ENCODE measurements at regions not wholly inside any gene's neighbourhood (a gene's known extent, or its start where the extent isn't known, plus 50 kb on each side); places are given as distances from the start of the nearest gene placed in this dataset.
"Not testable (repeated sequence)": the region's sequence is repeated elsewhere in the genome, so short reads cannot be mapped to it uniquely, and the experiment has no call there.

GRCh38 chr2:128413718-128414341, 95.2 kb upstream of the HS6ST1 start:
- DNase-seq: no peak

DNA sequence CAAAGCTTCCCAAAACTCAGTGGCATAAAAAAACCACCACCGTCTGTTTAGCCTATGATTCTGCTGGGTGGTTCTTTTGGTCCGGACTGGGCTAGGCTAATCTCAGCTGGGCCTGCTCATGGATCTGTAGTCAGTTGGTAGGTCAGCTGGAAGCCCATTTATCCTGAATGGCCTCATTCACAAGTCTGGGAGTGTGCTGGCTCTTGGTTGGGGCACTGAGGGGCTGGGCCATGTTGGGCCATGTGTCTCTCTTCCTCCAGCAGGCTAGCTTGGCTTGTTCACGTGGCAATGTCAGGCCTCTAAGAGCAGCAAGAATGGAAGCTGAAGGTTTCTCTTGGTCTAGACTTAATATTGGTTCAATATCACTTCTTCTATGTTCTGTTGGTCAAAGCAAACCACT, 95.7 kb upstream of the HS6ST1 start:
- no peak for DNase-seq

- no peak for DNase-seq
Measured at GRCh38 chr2:128414946-128415778, 96.5 kb upstream of the HS6ST1 start.

- DNase-seq: no peak
Measured at GRCh38 chr2:128415779-128416061, 97.1 kb upstream of the HS6ST1 start.

GRCh38 chr2:128416109-128416785, 97.6 kb upstream of the HS6ST1 start:
- DNase-seq: no peak

GRCh38 chr2:128416806-128417205, 98.1 kb upstream of the HS6ST1 start:
- DNase-seq: no peak

GRCh38 chr2:128417264-128417663, 98.6 kb upstream of the HS6ST1 start:
- DNase-seq: not testable (repeated sequence)

DNA sequence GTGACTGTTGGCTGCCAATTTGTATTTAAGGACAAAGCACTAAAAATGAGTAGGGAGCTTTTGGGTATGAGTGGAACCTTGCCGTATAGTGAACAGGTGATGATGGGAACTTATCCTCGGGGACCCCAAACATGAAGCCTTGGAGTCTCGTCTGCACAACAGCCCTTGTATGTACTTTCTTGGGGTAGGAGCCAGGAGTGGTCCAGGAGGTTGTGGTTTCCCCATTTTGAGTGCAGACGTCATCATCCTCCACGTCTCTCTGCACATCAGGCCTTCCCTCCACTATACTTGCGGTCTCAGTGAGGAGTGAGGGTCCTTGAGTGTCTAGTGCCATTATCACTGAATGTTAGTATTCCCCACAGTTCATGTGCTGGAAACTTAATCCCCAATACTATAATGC, 101.5 kb upstream of the HS6ST1 start:
- no peak for DNase-seq

GRCh38 chr2:128420776-128421175, 102.1 kb upstream of the HS6ST1 start:
- DNase-seq: no peak

DNA sequence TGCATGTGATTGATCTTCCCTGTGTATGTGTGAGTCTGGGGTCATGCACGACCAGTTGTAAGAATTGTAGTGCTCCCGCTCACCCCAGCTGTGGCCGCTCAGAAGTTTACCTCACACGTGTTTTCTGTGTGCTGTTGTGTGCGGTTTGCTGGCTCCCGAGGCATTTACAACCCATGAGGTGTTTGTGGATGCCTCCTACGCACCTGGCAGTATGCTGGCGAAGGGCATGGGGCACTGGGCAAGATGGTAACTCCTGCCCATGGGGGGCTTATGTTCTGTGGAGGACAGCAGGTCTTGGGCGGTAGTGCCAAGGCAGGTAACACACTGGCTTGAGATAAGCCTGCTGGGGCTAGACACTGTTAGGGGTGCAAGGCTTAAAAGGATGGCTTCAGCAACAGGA, 102.6 kb upstream of the HS6ST1 start:
- DNase-seq: no peak

DNA sequence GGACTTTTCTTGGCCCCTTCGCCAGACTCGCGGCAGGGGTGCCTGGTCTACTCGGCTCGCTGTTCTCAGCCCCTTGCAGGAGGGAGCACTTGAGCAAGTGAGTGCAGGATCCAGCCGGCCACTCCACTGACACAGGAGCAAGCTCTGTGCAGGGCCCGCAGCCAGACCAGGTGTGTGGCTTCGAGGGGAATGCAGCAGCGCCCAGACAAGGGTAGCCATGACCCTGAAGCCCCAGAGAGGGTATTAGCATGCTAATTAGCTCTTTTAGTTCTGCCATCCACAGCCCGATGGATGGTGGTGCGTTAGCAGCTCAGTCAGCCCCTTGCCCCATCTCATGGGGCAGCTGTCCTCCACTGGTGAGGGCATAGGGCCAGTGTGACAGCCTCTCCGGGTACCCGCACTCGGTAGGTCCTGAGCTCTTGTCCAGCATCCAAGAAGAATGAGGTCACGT, 103.2 kb upstream of the HS6ST1 start:
- no peak for DNase-seq

- no peak for DNase-seq
Measured at GRCh38 chr2:128422571-128422970, 103.9 kb upstream of the HS6ST1 start.

DNA sequence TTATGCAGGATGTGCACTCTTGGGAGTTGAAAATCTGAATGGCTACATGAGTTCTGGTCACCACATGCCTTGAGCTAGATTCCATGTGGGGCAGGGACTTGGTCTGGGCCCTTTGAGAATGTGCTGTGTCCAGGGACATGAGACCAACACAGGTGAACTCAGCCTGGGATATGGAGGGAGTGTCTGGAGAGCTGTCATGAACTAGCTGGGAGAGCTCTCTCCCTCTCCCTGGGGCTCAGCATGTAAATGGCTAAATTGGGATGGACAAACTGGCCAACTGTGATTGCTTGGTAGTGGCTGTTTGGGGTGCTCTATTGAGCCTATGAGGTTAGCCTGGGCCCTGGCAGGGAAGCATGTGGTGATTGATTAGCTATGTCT, 105.1 kb upstream of the HS6ST1 start:
- no peak for DNase-seq

GRCh38 chr2:128424406-128425171, 105.9 kb upstream of the HS6ST1 start:
- no peak for DNase-seq

DNA sequence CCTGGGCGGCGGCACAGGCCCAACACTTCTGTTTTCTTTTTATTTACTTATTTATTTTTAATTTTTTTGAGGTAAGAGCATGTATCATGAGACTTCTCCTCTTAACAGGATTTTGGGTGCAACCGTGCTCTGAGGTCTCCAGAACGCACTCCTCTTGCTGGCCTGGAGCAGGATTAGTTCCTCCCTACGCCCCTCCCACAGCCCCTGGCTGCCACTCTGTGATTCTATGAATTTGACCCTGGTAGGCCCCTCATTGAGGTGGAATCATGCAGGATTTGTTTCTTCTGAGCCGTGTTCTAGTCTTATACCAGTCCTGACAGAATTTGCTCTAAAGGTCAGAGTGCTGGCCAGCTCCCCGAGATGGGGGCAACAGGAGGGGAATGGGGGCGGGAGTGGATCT, 106.5 kb upstream of the HS6ST1 start:
- DNase-seq: no peak

GRCh38 chr2:128425731-128426620, 107.3 kb upstream of the HS6ST1 start:
- no peak for DNase-seq

DNA sequence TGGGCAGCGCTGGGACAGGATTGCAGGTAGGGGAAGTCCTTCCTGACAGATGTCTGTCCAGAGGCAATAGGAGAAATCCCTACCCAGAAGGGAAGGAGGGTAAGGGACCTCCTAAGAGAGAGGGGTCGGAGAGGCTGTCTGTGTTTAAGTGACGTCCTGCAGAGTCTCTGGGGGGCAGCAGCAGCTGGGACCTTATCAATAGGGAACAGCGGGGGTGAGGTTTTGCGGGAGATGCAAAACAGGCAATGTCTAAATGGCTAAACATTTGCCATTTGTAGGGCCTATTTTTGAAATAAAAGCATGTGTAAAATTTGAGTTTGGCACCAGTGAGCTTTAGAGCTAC, 108.7 kb upstream of the HS6ST1 start:
- no peak for DNase-seq

- DNase-seq: no peak
Measured at GRCh38 chr2:128428415-128428814, 109.7 kb upstream of the HS6ST1 start.

- no peak for DNase-seq
Measured at GRCh38 chr2:128432423-128432822, 113.8 kb upstream of the HS6ST1 start.

GRCh38 chr2:128433911-128434550, 115.4 kb upstream of the HS6ST1 start:
- no peak for DNase-seq
